Ovary (tissue), 7 donors: ENCODE measurements at regions not wholly inside any gene's neighbourhood (a gene's known extent, or its start where the extent isn't known, plus 50 kb on each side); places are given as distances from the start of the nearest gene placed in this dataset.

ENCODE experiments used
- DNase-seq, 5 donors: peaks; one replicate each; pipeline ENCODE4 v3.0.0-alpha.2; 2019 to 2020
- H3K27ac ChIP-seq, 2 donors: fragments of 200-600 bp; one replicate each; pipeline versions ENCODE4 v1.5.1 to v1.8.0; 2019 to 2022
- H3K27me3 ChIP-seq: fragments of 200-600 bp; one replicate; pipeline ENCODE4 v1.8.0; 2022
- H3K36me3 ChIP-seq: fragments of 200-600 bp; sonication (generic); one replicate; pipeline ENCODE4 v1.5.1; 2019
- H3K4me1 ChIP-seq: one replicate; pipeline ENCODE4 v1.8.1; 2013; ENCODE audit warnings: mild to moderate bottlenecking, moderate library complexity; ENCODE audit not compliant: insufficient read depth
- H3K4me3 ChIP-seq: fragments of 200-600 bp; sonication (generic); one replicate; pipeline ENCODE4 v1.5.1; 2017
- H3K9me3 ChIP-seq, 2 donors: fragments of 200-600 bp in 1 of 2; sonication (generic) in 1 of 2; one replicate each; pipeline versions ENCODE4 v1.5.1 to v1.8.1; 2013 to 2019; ENCODE audit warnings: mild to moderate bottlenecking in 1 of 2, moderate library complexity in 1 of 2
- CTCF ChIP-seq, 3 donors: fragments of 450-650 bp in 2 of 3; fragments of 200-600 bp in 1 of 3; IDR thresholded peaks; one replicate each; pipeline versions ENCODE4 v1.5.1 to v1.8.0; 2016 to 2022; ENCODE audit warnings: antibody characterized with exemption in 3 of 3, mild to moderate bottlenecking in 1 of 3
- EP300 ChIP-seq: sonication (generic); formaldehyde crosslinking; IDR thresholded peaks from one replicate; pipeline ENCODE4 v1.6.1; 2017; ENCODE audit warnings: antibody characterized with exemption
- POLR2A ChIP-seq: fragments of 450-650 bp; IDR thresholded peaks from one replicate; pipeline ENCODE4 v1.6.1; 2017; ENCODE audit warnings: antibody characterized with exemption, mild to moderate bottlenecking, moderate library complexity
- WGBS, 3 donors: extraction: QIAGEN DNeasy Blood & Tissue Kit in 1 of 3; methylation state at CpG; one replicate each; pipeline versions ENCODE4 v1.1.5 to v1.1.7; 2013 to 2017; 5-methylcytosine and 5-hydroxymethylcytosine counted together
- intact Hi-C, 4 donors: fragments of 100-400 bp; cut with DNase I; formaldehyde crosslinking; loops; one replicate each; pipeline versions ENCODE4 v1.11.0 to v1.15.1; 2022 to 2023
- donor health status: DM: no; HTN: no; CAD: no; lungs with moderate emphysema.
- donor health status: DM: no; HTN: no; CAD: no.
- donor health status: Bipolar disorder and iron deficiency.
- donor health status: DM: no; HTN: no; CAD: no.
- donor health status: DM: yes; HTN: yes; CAD: no.

GRCh38 chr13:111981446-111982165, 85.3 kb upstream of the SOX1 start:
- no peak for TF ChIP-seq EP300
- TF ChIP-seq POLR2A, result no peak
- TF ChIP-seq CTCF (IDR thresholded peaks at IDR 0.05), result no peak
- no peak for DNase-seq
- Histone ChIP-seq H3K36me3 (no peaks in the 10 kb centered on the region), H3K27me3 (no peaks in the 10 kb centered on the region), H3K9me3 (no peaks in the 10 kb centered on the region), H3K27ac (no peak overlapping the region), H3K4me1 (no peaks in the 10 kb centered on the region), H3K4me3 (no peak overlapping the region)
- intact Hi-C loops, result no loop called here
- 59 to 70% (median 66%) methylated on average over 12 of the region's 12 CpGs for WGBS, 3 donors

- TF ChIP-seq EP300, result no peak
- no peak for TF ChIP-seq CTCF (IDR thresholded peaks at IDR 0.05)
- no peak for TF ChIP-seq POLR2A
- H3K9me3 ChIP-seq, result no peaks in the 10 kb centered on the region
- no peaks in the 10 kb centered on the region for H3K27me3 ChIP-seq
- DNase-seq, result no peak
- intact Hi-C loops, result no loop called here
- H3K4me1 ChIP-seq, result no peaks in the 10 kb centered on the region
- no peaks in the 10 kb centered on the region for H3K36me3 ChIP-seq
- no peak overlapping the region for H3K27ac ChIP-seq
- 71 to 82% (median 74%) methylated on average over 1 of the region's 1 CpG for WGBS, 3 donors
- H3K4me3 ChIP-seq, result no peak overlapping the region
Measured at GRCh38 chr13:111984349-111984748, 82.6 kb upstream of the SOX1 start.

DNA sequence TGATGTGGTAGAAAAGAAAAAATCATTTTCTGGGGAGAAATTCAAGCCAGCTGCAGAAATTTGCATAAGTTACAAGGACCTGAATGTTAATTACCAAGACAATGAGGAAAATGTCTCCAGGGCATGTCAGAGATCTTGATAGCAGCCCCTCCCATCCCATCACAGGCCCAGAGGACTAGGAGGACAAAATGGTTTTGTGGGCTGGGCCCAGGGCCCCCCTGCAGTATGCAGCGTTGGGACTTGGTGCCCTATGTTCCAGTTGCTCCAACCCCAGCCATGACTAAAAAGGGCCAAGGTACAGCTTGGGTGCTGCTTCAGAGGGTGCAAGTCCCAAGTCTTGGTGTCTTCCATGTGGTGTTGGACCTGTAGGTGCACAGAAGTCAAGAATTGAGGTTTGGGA, 76.6 kb upstream of the SOX1 start:
- intact Hi-C loops, result no loop called here
- H3K9me3 ChIP-seq, result no peaks in the 10 kb centered on the region
- no peak for DNase-seq
- no peaks in the 10 kb centered on the region for H3K27me3 ChIP-seq
- TF ChIP-seq EP300, result no peak
- TF ChIP-seq POLR2A, result no peak
- TF ChIP-seq CTCF (IDR thresholded peaks at IDR 0.05), result no peak
- 77 to 100% (median 84%) methylated on average over 1 of the region's 1 CpG for WGBS, 3 donors
- no peak overlapping the region for H3K4me3 ChIP-seq
- H3K27ac ChIP-seq, result no peak overlapping the region
- H3K4me1 ChIP-seq, result no peaks in the 10 kb centered on the region
- no peaks in the 10 kb centered on the region for H3K36me3 ChIP-seq

DNA sequence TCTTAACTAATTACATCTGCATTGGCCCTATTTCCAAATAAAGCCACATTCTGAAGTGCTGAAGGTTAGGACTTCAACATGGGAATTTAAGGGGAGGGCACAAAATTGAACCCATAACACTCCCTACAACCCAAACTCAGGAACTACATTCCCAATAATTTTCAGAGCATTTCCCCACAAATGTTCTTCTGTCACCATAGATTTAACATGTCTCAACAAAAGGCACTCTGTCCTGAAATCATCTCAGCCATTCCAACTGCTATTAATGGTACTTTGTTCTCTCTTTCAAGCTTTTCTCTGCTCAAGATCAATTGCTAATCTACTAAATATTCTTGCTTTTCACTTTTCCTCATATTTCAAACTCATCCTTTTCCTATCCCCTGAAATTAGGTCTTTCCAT, 74.0 kb upstream of the SOX1 start:
- no peak overlapping the region for H3K4me3 ChIP-seq
- no peaks in the 10 kb centered on the region for H3K36me3 ChIP-seq
- H3K4me1 ChIP-seq, result no peaks in the 10 kb centered on the region
- no peaks in the 10 kb centered on the region for H3K9me3 ChIP-seq
- H3K27ac ChIP-seq, result no peak overlapping the region
- no peak for DNase-seq
- H3K27me3 ChIP-seq, result no peaks in the 10 kb centered on the region
- intact Hi-C loops, result no loop called here
- TF ChIP-seq POLR2A (no peak), EP300 (no peak), CTCF (IDR thresholded peaks at IDR 0.05) (no peak)
